Erythroblast (primary cell): ENCODE measurements at regions not wholly inside any gene's neighbourhood (a gene's known extent, or its start where the extent isn't known, plus 50 kb on each side); places are given as distances from the start of the nearest gene placed in this dataset.

Experiments
- GATA1 ChIP-seq: IDR thresholded peaks from 2 replicates; pipeline ENCODE4 v1.6.1; 2011; ENCODE audit warnings: low read depth, mild to moderate bottlenecking, control low read depth, low read length, moderate library complexity
- POLR2A ChIP-seq: IDR thresholded peaks from 2 replicates; pipeline ENCODE4 v1.6.1; 2011; ENCODE audit warnings: mild to moderate bottlenecking, low read length

DNA sequence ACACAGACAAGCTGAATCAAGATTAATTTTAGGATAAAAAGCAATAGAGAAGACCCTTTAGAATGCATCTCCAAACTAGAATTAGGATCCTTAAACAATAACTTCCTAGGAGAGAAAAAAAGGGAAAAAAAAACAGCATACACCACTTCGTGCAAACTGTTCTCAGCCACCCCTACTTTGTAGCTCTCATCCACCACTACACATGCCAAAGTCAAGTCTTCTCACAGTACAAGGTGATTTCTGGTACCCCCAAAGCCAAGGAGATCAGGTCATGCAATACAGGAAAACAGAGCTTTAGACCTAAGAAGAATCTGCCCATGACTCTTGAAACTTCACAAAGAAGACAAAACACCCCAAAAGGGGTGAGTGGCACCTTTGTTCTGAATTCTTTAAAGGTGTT lies 166.9 kb downstream of the SUCNR1 start:
- TF ChIP-seq POLR2A (no peak), GATA1 (no peak)
